ENCODE measurements at regions not wholly inside any gene's neighbourhood (a gene's known extent, or its start where the extent isn't known, plus 50 kb on each side); places are given as distances from the start of the nearest gene placed in this dataset.

GRCh38 chr5:53366245-53366644 is 114.2 kb upstream of the FST start:
- no peak for DNase-seq (ENCODE audit: low spot score)

DNA sequence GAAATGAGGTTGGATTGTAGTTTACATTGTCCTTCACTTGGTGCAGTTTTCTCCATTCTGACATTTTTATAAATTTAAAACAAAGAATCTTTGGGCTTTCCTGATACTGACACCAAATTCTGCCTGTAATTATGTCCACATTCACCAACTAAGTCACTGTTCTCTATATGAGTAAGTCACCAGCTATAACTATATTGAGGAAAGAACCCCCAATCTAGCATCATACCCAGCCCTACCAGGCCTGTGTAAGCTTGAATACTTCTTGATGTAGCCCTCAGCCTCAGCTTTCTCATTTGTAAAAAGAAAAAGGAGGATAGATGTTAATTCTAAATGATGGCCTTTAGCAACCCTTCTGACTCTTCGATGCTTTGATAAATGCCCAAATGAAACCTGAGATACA is 112.7 kb upstream of the FST start:
- DNase-seq (ENCODE audit: low spot score): no peak

GRCh38 chr5:53368516-53368915 is 111.9 kb upstream of the FST start:
- no peak for DNase-seq (ENCODE audit: low spot score)

DNA sequence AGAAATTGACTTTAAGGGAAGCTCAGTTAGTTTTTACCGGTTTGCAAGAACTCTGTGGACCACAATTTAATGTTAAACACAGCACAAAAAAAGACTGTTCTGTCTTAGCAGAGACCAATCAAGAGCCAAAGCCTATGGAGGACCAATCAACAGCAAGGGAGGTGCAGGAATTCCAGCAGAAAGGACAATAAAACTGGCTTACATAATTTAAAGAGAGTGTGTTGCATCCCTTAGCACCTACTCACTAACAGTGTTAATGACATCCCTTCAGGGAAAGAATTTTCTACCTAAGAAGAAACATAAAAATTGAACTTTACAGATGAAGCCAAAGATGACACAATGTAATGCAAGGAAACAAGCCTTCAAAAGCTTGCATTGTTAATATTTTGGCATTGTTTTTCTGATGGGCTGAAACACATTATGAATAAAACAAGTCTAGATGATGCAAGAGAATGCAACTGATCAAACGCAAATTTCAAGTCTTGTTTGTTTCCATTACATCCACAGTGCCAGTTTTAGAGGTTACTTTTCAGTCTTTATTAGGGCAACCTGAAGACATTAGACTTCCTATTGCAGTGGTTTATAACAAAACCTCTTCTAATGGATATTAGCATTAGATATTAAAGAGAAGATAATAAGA is 111.3 kb upstream of the FST start:
- DNase-seq (ENCODE audit: low spot score): no peak

GRCh38 chr5:53369681-53370080 is 110.7 kb upstream of the FST start:
- no peak for DNase-seq (ENCODE audit: low spot score)

DNA sequence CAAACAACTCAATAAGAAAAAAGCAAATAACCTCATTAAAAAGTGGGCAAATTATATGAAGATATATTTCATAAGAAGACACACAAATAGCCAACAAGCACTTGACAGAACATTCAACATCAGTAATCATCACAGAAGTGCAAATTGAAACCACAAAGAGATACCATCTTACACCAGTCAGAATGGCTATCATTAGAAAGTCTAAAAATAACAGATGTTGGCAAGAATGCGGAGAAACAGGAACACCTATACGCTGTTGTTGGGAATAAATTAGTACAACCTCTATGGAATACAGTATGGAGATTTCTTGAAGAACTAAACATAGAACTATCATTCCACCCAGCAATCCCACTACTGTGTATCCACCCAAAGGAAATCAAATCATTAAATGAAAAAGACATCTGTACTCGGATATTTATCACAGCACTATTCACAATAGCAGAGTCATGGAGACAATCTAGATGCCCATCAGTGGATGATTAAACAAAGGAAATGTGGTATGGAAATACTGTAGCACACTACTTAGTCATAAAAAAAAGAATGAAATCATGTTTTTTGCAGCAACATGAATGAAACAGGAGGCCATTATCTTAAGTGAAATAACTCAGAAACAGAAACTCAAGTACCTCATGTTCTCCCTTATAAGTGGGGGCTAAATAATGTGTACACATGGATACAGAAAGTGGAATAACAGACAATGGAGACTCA is 106.8 kb upstream of the FST start:
- no peak for DNase-seq (ENCODE audit: low spot score)

- no peak for DNase-seq (ENCODE audit: low spot score)
Measured at GRCh38 chr5:53376853-53377252, 103.6 kb upstream of the FST start.

GRCh38 chr5:53378190-53378589 is 102.2 kb upstream of the FST start:
- DNase-seq (ENCODE audit: low spot score): no peak

GRCh38 chr5:53378590-53379247 is 101.7 kb upstream of the FST start:
- no peak for DNase-seq (ENCODE audit: low spot score)

GRCh38 chr5:53386341-53386740 is 94.1 kb upstream of the FST start:
- DNase-seq (ENCODE audit: low spot score): no peak

DNA sequence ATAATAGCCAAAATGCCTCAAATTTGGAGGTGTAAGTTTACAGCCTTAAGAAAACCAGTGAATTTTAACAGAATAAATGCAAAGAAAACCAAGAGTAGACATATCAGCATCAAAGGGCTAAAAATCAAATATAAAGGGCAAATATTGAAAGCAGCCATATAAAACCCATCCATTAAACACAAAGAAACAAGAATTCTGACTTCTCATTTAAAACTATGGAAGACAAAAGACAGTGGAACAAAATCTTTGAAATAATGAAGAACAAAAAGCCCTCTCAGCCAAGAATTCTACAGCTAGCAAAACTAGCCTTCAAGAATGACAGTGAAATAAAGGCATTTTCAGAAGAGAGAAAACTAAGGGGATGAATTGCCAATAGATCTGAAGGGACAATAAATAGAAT is 91.3 kb upstream of the FST start:
- DNase-seq (ENCODE audit: low spot score): no peak

- DNase-seq (ENCODE audit: low spot score): no peak
Measured at GRCh38 chr5:53392073-53392472, 88.4 kb upstream of the FST start.

GRCh38 chr5:53394808-53395207 is 85.6 kb upstream of the FST start:
- no peak for DNase-seq (ENCODE audit: low spot score)

GRCh38 chr5:53397141-53397757 is 83.2 kb upstream of the FST start:
- DNase-seq (ENCODE audit: low spot score): no peak

DNA sequence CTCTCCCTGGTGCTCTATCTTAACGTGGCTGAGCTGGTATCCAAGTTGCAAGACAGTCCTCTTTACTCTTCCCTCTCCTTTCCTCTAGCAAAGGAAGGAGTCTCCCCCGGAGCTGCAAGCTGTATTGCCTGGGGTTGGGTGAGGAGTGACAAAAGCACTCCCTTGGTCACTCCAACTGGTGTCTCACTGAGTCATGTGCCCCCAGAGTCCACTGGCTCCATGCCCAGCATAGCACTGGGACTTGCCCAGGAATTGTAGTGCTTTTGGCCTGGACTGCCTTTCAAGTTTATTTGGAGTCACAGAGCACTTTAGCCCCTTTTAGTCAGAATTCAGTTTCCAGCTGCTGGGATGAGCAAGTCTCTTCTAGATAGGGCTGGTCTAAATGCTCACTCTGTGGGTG is 82.6 kb upstream of the FST start:
- DNase-seq (ENCODE audit: low spot score): no peak

GRCh38 chr5:53399926-53400697 is 80.3 kb upstream of the FST start:
- DNase-seq (ENCODE audit: low spot score): no peak

DNA sequence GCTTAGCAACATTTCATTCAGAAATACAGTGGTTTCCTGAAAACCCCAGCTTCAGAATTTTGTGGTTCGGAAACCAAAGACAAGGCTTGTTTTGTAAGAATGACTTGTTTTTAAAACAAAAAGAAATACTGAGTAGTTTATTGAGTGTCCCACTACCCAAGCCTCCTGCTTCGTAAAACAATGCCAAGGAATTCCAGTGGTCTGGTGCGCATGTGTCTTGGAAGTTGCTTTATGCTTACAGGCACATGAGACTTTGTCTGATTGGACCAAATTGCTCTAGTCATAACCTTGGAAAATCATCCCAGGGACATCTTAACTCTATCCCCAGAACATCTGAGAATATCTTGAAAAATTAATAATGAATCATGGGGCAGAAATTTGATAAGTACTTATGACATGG is 77.1 kb upstream of the FST start:
- no peak for DNase-seq (ENCODE audit: low spot score)

- DNase-seq (ENCODE audit: low spot score): no peak
Measured at GRCh38 chr5:53403758-53404157, 76.7 kb upstream of the FST start.

DNA sequence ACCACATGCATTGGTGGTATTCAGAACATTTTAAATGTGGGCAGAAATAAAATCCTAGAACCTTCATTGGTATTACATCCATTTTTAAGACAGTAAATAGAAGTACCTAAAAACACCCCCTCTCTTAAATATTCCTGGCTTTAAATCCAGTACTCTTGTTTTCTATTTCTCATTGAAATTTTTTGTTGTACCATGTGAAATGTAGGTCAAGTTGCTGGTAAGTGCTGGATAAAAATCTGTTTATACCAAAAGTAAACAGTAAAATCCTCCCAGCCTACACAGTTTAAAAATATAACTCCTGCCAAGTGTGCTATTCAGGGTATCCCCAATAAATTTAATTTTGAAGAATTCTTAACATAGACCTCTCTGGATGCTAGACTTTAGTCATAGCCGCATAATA is 75.0 kb upstream of the FST start:
- DNase-seq (ENCODE audit: low spot score): no peak

GRCh38 chr5:53406630-53407316 is 73.7 kb upstream of the FST start:
- DNase-seq (ENCODE audit: low spot score): no peak

GRCh38 chr5:53407373-53407772 is 73.1 kb upstream of the FST start:
- DNase-seq (ENCODE audit: low spot score): no peak

DNA sequence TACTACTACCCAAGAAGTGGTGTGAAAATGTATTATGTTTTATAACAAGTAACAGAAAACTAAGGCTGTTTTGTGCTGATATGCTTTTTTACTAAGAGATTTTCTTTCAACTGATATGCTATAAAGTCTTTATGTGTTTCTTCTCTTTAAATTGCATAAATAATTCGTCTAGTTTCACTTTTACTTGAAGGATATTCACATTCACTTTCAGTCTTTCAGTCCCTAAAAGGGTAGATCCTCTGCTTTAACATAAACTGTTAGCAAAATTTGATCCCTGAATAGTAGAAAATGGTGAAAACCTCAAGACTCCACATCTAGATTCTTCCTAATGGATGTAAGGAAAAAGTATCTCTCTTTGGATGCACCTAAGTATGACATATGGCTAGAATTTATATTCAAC is 69.0 kb upstream of the FST start:
- no peak for DNase-seq (ENCODE audit: low spot score)

All from HuH-7 (cell line).